Lung (tissue), 11 donors: ENCODE measurements at regions not wholly inside any gene's neighbourhood (a gene's known extent, or its start where the extent isn't known, plus 50 kb on each side); places are given as distances from the start of the nearest gene placed in this dataset.

ENCODE experiments used
- ATAC-seq: fragments of 200-7000 bp; cut with Tn5 transposase; one replicate; pipeline ENCODE4 v1.9.1; 2020; ENCODE audit warnings: moderate number of reproducible peaks; ENCODE audit not compliant: insufficient read depth, low FRiP score
- DNase-seq, 3 donors: peaks; one replicate each; pipeline ENCODE4 v3.0.0-alpha.2; 2013 to 2017
- H3K27ac ChIP-seq, 2 donors: one replicate each; pipeline ENCODE4 v1.5.1; 2013; ENCODE audit warnings: mild to moderate bottlenecking in 2 of 2, moderate library complexity in 2 of 2, control low read depth in 1 of 2, inconsistent platforms in 1 of 2, low read depth in 1 of 2, low read length in 1 of 2
- H3K27me3 ChIP-seq, 3 donors: one replicate each; pipeline ENCODE4 v1.5.1; 2013; ENCODE audit warnings: low read length in 2 of 3; ENCODE audit not compliant: control insufficient read depth in 3 of 3, insufficient read depth in 3 of 3
- H3K36me3 ChIP-seq, 4 donors: one replicate each; pipeline ENCODE4 v1.5.1; 2013; ENCODE audit warnings: low read length in 4 of 4, mild to moderate bottlenecking in 1 of 4, moderate library complexity in 1 of 4; ENCODE audit not compliant: control insufficient read depth in 4 of 4, insufficient read depth in 4 of 4
- H3K4me1 ChIP-seq, 5 donors: one replicate each; pipeline ENCODE4 v1.5.1; 2013; ENCODE audit warnings: low read length in 5 of 5, mild to moderate bottlenecking in 2 of 5, moderate library complexity in 1 of 5; ENCODE audit not compliant: control insufficient read depth in 5 of 5, insufficient read depth in 5 of 5
- H3K4me3 ChIP-seq: one replicate; pipeline ENCODE4 v1.5.1; 2013; ENCODE audit warnings: mild to moderate bottlenecking, control low read depth, moderate library complexity
- H3K9ac ChIP-seq, 2 donors: one replicate each; pipeline ENCODE4 v1.5.1; 2013; ENCODE audit warnings: low read length in 2 of 2, control low read depth in 1 of 2; ENCODE audit not compliant: insufficient read depth in 1 of 2
- H3K9me3 ChIP-seq, 4 donors: one replicate each; pipeline ENCODE4 v1.5.1; 2013; ENCODE audit warnings: low read length in 3 of 4, mild to moderate bottlenecking in 1 of 4, moderate library complexity in 1 of 4; ENCODE audit not compliant: control insufficient read depth in 4 of 4, insufficient read depth in 3 of 4
- CTCF ChIP-seq: IDR thresholded peaks from 2 replicates; pipeline ENCODE4 v1.5.1; 2012; ENCODE audit warnings: mild to moderate bottlenecking; ENCODE audit errors: control extremely low read depth, extremely low read depth
- WGBS, 2 donors: extraction: QIAGEN DNeasy Blood & Tissue Kit; methylation state at CpG; one replicate each; pipeline ENCODE4 v1.1.7; 2013; 5-methylcytosine and 5-hydroxymethylcytosine counted together
- donor health status: control.
- donor health status: control.
- donor health status: Bipolar disorder and iron deficiency.
- donor health status: healthy.
- donor health status: DM: yes; HTN: yes; CAD: no.

- TF ChIP-seq CTCF: no peak
- Histone ChIP-seq H3K4me3 (no peak overlapping the region), H3K27ac (no peak overlapping the region), H3K4me1 (no peaks in the 10 kb centered on the region), H3K27me3 (no peaks in the 10 kb centered on the region), H3K36me3 (no peaks in the 10 kb centered on the region), H3K9ac (no peak overlapping the region), H3K9me3 (peaks cover 0 to 4% (median 1%) of the 10 kb centered on the region in 4 donors)
- no peak for ATAC-seq
- no peak for DNase-seq
- WGBS, 2 donors: 87 to 89% methylated on average over 5 of the region's 5 CpGs
Observed at GRCh38 chr22:34855471-34855870, 210.5 kb upstream of the ISX start.

GRCh38 chr22:34858066-34858465 lies 207.9 kb upstream of the ISX start:
- H3K9ac ChIP-seq: no peak overlapping the region
- no peaks in the 10 kb centered on the region for H3K36me3 ChIP-seq
- H3K27me3 ChIP-seq: no peaks in the 10 kb centered on the region
- H3K9me3 ChIP-seq: peaks cover 0 to 4% (median 1%) of the 10 kb centered on the region in 4 donors
- H3K4me3 ChIP-seq: no peak overlapping the region
- DNase-seq (no peak), ATAC-seq (no peak)
- no peak for TF ChIP-seq CTCF
- 51 to 70% methylated on average over 2 of the region's 2 CpGs for WGBS, 2 donors
- no peaks in the 10 kb centered on the region for H3K4me1 ChIP-seq
- H3K27ac ChIP-seq: no peak overlapping the region

- Histone ChIP-seq H3K36me3 (no peaks in the 10 kb centered on the region), H3K4me1 (no peaks in the 10 kb centered on the region), H3K9me3 (peaks cover 0 to 4% (median 1%) of the 10 kb centered on the region in 4 donors), H3K27ac (no peak overlapping the region), H3K4me3 (no peak overlapping the region), H3K9ac (no peak overlapping the region), H3K27me3 (no peaks in the 10 kb centered on the region)
- ATAC-seq (no peak), DNase-seq (no peak)
- TF ChIP-seq CTCF: no peak
- WGBS, 2 donors: 85 to 89% methylated on average over 2 of the region's 2 CpGs
Observed at GRCh38 chr22:34861787-34862186, 204.2 kb upstream of the ISX start.

GRCh38 chr22:34866081-34866480 lies 199.9 kb upstream of the ISX start:
- no peaks in the 10 kb centered on the region for H3K36me3 ChIP-seq
- no peaks in the 10 kb centered on the region for H3K27me3 ChIP-seq
- no peak for TF ChIP-seq CTCF
- ATAC-seq (no peak), DNase-seq (no peak)
- no peak overlapping the region for H3K9ac ChIP-seq
- no peak overlapping the region for H3K4me3 ChIP-seq
- no peaks in the 10 kb centered on the region for H3K9me3 ChIP-seq
- H3K4me1 ChIP-seq: no peaks in the 10 kb centered on the region
- WGBS, 2 donors: 61 to 67% methylated on average over 4 of the region's 4 CpGs
- no peak overlapping the region for H3K27ac ChIP-seq
